ENCODE measurements at regions not wholly inside any gene's neighbourhood (a gene's known extent, or its start where the extent isn't known, plus 50 kb on each side); places are given as distances from the start of the nearest gene placed in this dataset.
A peak's percentile ranks its signal among the peaks of the same experiment; 100 is the strongest.

DNA sequence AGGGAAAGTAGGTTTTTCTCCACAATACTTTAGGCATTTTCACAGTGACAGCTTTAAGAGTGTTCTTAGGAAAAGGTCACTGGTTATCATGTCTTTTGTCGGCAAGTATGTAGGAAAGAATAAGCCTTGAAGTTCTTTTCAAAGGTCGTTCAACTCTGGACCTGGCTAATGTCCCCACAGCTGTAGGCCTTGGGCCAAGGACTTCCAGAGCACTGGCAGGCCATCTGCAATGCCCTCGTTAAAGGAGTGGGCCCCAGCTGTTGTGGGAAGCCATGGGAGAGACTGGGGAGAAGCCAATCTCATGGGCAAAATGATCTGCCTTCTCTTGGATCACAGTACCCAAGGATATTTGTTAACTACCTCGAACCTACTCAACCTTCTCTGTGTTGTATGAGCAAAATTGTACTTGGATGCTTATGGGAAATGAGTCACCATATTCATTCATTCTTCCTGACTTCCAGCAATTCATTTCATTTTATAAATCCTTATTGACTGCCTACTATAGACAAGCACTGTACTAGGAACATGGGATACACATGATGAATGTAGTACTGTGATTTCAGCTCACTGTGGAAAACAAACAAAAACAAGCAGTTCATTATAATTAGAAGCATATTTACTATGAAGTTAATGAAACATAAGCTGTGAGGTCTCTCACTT lies 141.1 kb upstream of the KIT start:
- no peak for DNase-seq (ENCODE audit: low read depth)
- H3K4me3 ChIP-seq (ENCODE audit: low read length): no peak overlapping the region
- TF ChIP-seq, protein P1, sequence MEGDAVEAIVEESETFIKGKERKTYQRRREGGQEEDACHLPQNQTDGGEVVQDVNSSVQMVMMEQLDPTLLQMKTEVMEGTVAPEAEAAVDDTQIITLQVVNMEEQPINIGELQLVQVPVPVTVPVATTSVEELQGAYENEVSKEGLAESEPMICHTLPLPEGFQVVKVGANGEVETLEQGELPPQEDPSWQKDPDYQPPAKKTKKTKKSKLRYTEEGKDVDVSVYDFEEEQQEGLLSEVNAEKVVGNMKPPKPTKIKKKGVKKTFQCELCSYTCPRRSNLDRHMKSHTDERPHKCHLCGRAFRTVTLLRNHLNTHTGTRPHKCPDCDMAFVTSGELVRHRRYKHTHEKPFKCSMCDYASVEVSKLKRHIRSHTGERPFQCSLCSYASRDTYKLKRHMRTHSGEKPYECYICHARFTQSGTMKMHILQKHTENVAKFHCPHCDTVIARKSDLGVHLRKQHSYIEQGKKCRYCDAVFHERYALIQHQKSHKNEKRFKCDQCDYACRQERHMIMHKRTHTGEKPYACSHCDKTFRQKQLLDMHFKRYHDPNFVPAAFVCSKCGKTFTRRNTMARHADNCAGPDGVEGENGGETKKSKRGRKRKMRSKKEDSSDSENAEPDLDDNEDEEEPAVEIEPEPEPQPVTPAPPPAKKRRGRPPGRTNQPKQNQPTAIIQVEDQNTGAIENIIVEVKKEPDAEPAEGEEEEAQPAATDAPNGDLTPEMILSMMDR (conservative IDR thresholded peaks at IDR 0.05; ENCODE audit: low read depth, low read length): no peak

DNA sequence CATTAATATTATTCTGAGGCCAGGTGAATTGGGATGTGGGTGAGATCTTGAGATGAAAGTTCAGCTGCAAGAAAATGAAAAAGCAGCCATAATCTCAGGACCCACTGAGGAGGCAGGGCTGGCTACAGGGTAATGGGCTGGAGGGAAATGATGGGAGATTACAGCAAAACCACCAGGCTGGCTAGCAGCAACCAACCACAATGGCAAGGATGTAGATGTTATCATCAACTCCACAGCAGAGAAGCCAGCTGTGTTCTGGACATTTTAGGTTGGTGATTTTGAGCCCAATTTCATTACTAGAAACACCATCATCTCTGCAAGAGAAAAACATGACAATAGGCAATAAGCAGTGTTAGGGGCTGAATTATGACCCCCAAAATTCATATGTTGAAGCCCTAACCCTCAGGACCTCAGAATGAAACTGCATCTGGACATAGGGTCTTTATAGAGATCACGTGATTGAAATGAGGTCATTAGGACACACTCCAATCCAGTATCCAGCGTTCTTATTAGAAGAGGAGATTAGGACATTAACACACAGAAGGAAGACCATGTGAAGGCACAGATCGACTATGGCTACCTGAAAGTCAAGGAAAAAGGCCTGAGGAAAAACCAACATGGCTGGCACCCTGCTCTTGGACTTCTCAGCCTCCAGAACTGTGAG lies 139.8 kb upstream of the KIT start:
- TF ChIP-seq, protein P1 (conservative IDR thresholded peaks at IDR 0.05; ENCODE audit: low read depth, low read length): no peak
- DNase-seq (ENCODE audit: low read depth): no peak
- H3K4me3 ChIP-seq (ENCODE audit: low read length): no peak overlapping the region

DNA sequence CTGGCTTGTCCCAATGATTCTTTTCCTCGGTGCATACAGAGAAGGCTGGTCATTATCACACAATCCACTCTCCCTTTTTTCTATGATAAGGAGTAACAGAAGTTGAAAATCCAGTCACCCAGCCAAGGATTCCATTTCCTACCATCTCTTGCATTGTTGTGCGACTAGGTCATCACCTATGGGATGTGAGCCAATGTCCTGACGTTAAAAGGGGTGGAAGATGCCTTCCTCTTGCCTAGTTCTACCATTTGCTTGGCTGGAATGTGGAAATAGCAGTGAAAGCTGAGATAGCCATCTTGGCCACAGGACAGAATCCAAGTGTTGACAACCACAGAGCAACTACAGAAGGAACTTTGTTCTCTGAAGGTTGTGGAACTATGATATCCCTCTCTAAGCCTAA lies 132.2 kb upstream of the KIT start:
- TF ChIP-seq, protein P1 (conservative IDR thresholded peaks at IDR 0.05; ENCODE audit: low read depth, low read length): no peak
- no peak overlapping the region for H3K4me3 ChIP-seq (ENCODE audit: low read length)
- no peak for DNase-seq (ENCODE audit: low read depth)

DNA sequence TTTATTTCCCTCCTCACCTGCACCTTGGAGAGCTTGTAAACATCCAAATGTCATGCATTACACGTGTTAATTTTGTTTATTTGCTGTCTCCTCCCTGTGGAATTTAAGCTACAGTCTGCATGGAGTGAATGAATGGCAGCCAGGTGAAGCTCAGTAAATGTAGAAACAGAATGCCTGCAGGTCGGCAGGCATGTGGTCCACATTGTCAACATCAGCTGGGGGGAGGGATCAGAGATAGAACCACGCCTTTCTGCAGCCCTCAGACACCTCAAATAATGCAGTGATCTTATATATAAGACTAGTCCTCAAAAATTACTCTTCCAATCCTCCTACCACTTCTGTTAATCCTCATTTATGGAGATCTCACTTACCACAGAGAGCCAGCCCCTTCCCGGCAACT lies 131.2 kb upstream of the KIT start:
- TF ChIP-seq, protein P1 (conservative IDR thresholded peaks at IDR 0.05; ENCODE audit: low read depth, low read length): no peak
- no peak for DNase-seq (ENCODE audit: low read depth)
- no peak overlapping the region for H3K4me3 ChIP-seq (ENCODE audit: low read length)

DNA sequence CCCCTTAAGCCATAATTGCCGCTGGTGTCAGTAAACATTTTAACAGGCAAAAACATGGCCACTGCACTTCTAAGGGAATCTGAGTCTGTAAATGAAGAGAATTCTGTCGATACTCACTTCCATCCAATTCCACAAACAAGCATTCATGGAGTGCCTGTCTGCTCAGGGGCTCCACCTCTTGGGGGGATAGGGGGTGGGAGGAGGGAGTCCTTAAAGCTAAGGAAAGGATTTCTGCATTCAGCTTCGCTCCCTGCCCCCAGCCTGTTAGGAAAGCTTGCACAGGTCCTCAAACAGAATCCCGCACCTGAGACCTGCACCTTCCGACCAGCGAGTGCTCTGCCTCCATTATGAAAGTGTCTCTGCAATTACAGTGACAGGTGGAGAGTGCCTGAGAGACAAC lies 130.2 kb upstream of the KIT start:
- no peak for DNase-seq (ENCODE audit: low read depth)
- TF ChIP-seq, protein P1 (conservative IDR thresholded peaks at IDR 0.05; ENCODE audit: low read depth, low read length): no peak
- H3K4me3 ChIP-seq (ENCODE audit: low read length): no peak overlapping the region

DNA sequence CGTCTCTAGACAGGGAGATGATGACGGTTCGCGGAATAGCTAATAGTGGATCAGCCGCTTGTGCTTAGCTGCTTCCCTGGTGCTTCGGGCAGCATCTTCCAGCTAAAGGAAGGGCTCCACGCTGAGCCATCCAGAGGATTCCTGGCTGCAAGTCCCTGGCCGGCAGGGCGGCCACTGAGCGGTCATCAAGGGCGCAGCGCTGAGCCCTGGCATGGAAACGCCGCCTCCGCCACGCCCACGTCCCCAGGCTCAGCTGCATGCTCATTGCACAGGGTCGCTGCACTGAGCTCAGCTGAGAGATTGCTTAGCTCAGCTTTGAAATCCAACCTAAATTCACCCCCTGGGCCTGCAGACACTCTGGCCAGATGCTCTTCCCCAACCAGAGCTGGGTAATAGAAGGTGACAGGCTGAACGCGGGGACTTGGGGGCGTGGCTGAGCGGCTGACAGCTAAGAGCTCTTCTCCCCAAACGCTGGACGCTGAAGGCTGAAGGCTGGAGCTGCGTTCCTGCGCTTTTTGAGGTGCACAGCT lies 118.2 kb upstream of the KIT start:
- H3K4me3 ChIP-seq (ENCODE audit: low read length): peak overlapping the region; percentile 51
- TF ChIP-seq, protein P1 (conservative IDR thresholded peaks at IDR 0.05; ENCODE audit: low read depth, low read length): peak; percentile 16
- DNase-seq (ENCODE audit: low read depth): no peak

DNA sequence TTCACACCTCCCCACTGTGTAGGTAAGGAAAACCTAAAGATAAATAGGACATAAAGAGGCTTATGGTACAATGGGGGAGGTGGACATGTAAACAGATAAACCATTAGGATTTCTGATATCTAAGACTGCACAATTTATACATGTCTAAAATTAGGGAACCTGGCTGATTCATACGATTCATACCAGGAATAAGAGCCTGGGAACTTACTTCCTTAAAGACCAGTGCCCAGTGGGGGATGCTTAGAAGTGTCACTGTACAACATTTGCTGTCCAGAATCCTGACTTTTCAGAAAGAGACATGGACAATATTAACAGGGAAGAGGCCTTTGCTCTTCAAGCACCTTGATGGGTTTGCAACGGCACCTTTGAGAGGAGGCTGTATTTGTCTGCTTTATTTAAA lies 116.8 kb upstream of the KIT start:
- no peak for DNase-seq (ENCODE audit: low read depth)
- no peak overlapping the region for H3K4me3 ChIP-seq (ENCODE audit: low read length)
- TF ChIP-seq, protein P1 (conservative IDR thresholded peaks at IDR 0.05; ENCODE audit: low read depth, low read length): no peak

Data from retinal pigment epithelial cell (primary cell).